A549 (cell line): ENCODE measurements at regions not wholly inside any gene's neighbourhood (a gene's known extent, or its start where the extent isn't known, plus 50 kb on each side); places are given as distances from the start of the nearest gene placed in this dataset.

Experiments used
- ATAC-seq, 2 experiments: fragments of 200-7000 bp in 1 of 2; fragments of >200 bp in 1 of 2; cut with Nextera tagmentation in 1 of 2; cut with Tn5 transposase in 1 of 2; 3 replicates each; pipeline versions ENCODE4 v1.8.0 to v1.9.1; 2018 to 2020; ENCODE audit warnings: mild to moderate bottlenecking in 1 of 2, moderate library complexity in 1 of 2
- CTCF ChIA-PET: fragments of 300-600 bp; sonication (Branson Sonifier 250); formaldehyde crosslinking; extraction: SDS; loops from one replicate; lab custom pipeline; 2021; ENCODE audit warnings: antibody characterized with exemption, inconsistent platforms; lab: Yijun Ruan, JAX
- POLR2A ChIA-PET: fragments of 350-600 bp; formaldehyde crosslinking; extraction: SDS; loops from one replicate; lab custom pipeline; 2021; ENCODE audit warnings: antibody characterized with exemption, inconsistent platforms; lab: Yijun Ruan, JAX
- DNase-seq, 2 experiments: peaks; one replicate each; pipeline versions ENCODE4 v3.0.0 to v3.0.0-alpha.2; 2011 to 2016; ENCODE audit warnings: low read depth in 1 of 2, low spot score in 1 of 2
- FAIRE-seq: peaks from 2 replicates; lab custom pipeline; 2011; peaks lifted over from hg19 to GRCh38; lab: Jason Lieb, UNC
- H3K27ac ChIP-seq, 2 experiments: fragments of >200 bp; sonication (Bioruptor Twin); formaldehyde crosslinking; 3 replicates each; pipeline ENCODE4 v1.5.1; 2016 to 2017
- H3K4me1 ChIP-seq: fragments of >200 bp; sonication (Bioruptor Twin); formaldehyde crosslinking; 3 replicates; pipeline ENCODE4 v1.6.1; 2016
- H3K4me2 ChIP-seq: fragments of >200 bp; sonication (Bioruptor Twin); formaldehyde crosslinking; 3 replicates; pipeline ENCODE4 v1.6.1; 2016
- H3K4me3 ChIP-seq: fragments of >200 bp; sonication (Bioruptor Twin); formaldehyde crosslinking; 3 replicates; pipeline ENCODE4 v1.5.1; 2016
- H3K9me3 ChIP-seq: fragments of >200 bp; sonication (Bioruptor Twin); formaldehyde crosslinking; 3 replicates; pipeline ENCODE4 v1.6.1; 2016
- ATOH8 ChIP-seq: fragments of 250-450 bp; sonication (Bioruptor Pico); IDR thresholded peaks from 2 replicates; pipeline ENCODE4 v1.5.0; 2020; ENCODE audit warnings: low read depth, mild to moderate bottlenecking, moderate library complexity
- BHLHE40 ChIP-seq: IDR thresholded peaks from 2 replicates; pipeline ENCODE4 v1.6.1; 2012; ENCODE audit warnings: low read depth, low read length, inconsistent platforms
- CBX8 ChIP-seq: fragments of 200-600 bp; sonication (generic); IDR thresholded peaks from 2 replicates; pipeline ENCODE4 v1.6.1; 2016
- CHD2 ChIP-seq: fragments of 150-350 bp; IDR thresholded peaks from 2 replicates; pipeline ENCODE4 v1.6.1; 2014; ENCODE audit warnings: low read length; ENCODE audit not compliant: partially characterized antibody
- E2F6 ChIP-seq: IDR thresholded peaks from 2 replicates; pipeline ENCODE4 v1.6.1; 2012; ENCODE audit warnings: low read depth, borderline replicate concordance
- EP300 ChIP-seq, 2 experiments: fragments of >200 bp; sonication (Bioruptor Twin); formaldehyde crosslinking; IDR thresholded peaks; 2 replicates in 1 of 2; 3 replicates in 1 of 2; pipeline ENCODE4 v1.6.1; 2016 to 2017
- ESRRA ChIP-seq: fragments of 150-350 bp; IDR thresholded peaks from 2 replicates; pipeline ENCODE4 v1.6.1; 2014; ENCODE audit warnings: mild to moderate bottlenecking, low read length, borderline replicate concordance
- GATA3 ChIP-seq: IDR thresholded peaks from 2 replicates; pipeline ENCODE4 v1.6.1; 2012; ENCODE audit warnings: borderline replicate concordance
- HEYL ChIP-seq: fragments of 250-450 bp; sonication (Bioruptor Pico); IDR thresholded peaks from 2 replicates; pipeline ENCODE4 v1.8.0; 2021; ENCODE audit warnings: mild to moderate bottlenecking, moderate library complexity
- HOXA7 ChIP-seq: fragments of 250-450 bp; sonication (Bioruptor Pico); IDR thresholded peaks from 2 replicates; pipeline ENCODE4 v1.5.0; 2020; ENCODE audit warnings: mild to moderate bottlenecking, moderate library complexity
- HOXB13 ChIP-seq: fragments of 250-450 bp; sonication (Bioruptor Pico); IDR thresholded peaks from 2 replicates; pipeline ENCODE4 v1.5.0; 2020; ENCODE audit warnings: low read depth, mild to moderate bottlenecking, moderate library complexity
- HOXB5 ChIP-seq: fragments of 250-450 bp; sonication (Bioruptor Pico); IDR thresholded peaks from 2 replicates; pipeline ENCODE4 v1.5.0; 2020; ENCODE audit warnings: mild to moderate bottlenecking, moderate library complexity
- JUNB ChIP-seq: fragments of >200 bp; sonication (Bioruptor Twin); formaldehyde crosslinking; IDR thresholded peaks from 2 replicates; pipeline ENCODE4 v1.6.1; 2016
- MAX ChIP-seq: IDR thresholded peaks from 2 replicates; pipeline ENCODE4 v1.6.1; 2012
- MAZ ChIP-seq: fragments of 150-350 bp; IDR thresholded peaks from 2 replicates; pipeline ENCODE4 v1.6.1; 2014; ENCODE audit warnings: antibody characterized with exemption, low read depth, low read length, borderline replicate concordance
- NFE2L2 ChIP-seq: fragments of 150-350 bp; conservative IDR thresholded peaks from 2 replicates; pipeline ENCODE4 v1.6.1; 2014; ENCODE audit warnings: low read length
- NPAS2 ChIP-seq: fragments of 250-450 bp; sonication (Bioruptor Pico); IDR thresholded peaks from 2 replicates; pipeline ENCODE4 v1.8.0; 2022; ENCODE audit warnings: mild to moderate bottlenecking, moderate library complexity, borderline replicate concordance
- PBX3 ChIP-seq: IDR thresholded peaks from 2 replicates; pipeline ENCODE4 v1.6.1; 2012
- PHF8 ChIP-seq: fragments of 200-600 bp; sonication (generic); IDR thresholded peaks from 2 replicates; pipeline ENCODE4 v1.6.1; 2016; ENCODE audit warnings: low read depth, mild to moderate bottlenecking, antibody characterized with exemption, moderate library complexity, borderline replicate concordance
- POLR2A ChIP-seq: IDR thresholded peaks from 2 replicates; pipeline ENCODE4 v1.6.1; 2012; ENCODE audit warnings: mild to moderate bottlenecking, low read length
- RCOR1 ChIP-seq: fragments of 150-350 bp; IDR thresholded peaks from 2 replicates; pipeline ENCODE4 v1.6.1; 2014; ENCODE audit warnings: antibody characterized with exemption, low read length, low read depth
- REST ChIP-seq: fragments of 200-600 bp; sonication (generic); IDR thresholded peaks from 2 replicates; pipeline ENCODE4 v1.6.1; 2016; ENCODE audit warnings: antibody characterized with exemption, mild to moderate bottlenecking, moderate library complexity
- RFX5 ChIP-seq: fragments of 450-650 bp; IDR thresholded peaks from 2 replicates; pipeline ENCODE4 v1.7.1; 2014; ENCODE audit warnings: antibody characterized with exemption, mild to moderate bottlenecking, moderate library complexity
- SREBF2 ChIP-seq: fragments of 450-650 bp; IDR thresholded peaks from 2 replicates; pipeline ENCODE4 v1.6.1; 2014; ENCODE audit warnings: mild to moderate bottlenecking, moderate library complexity
- TP53 ChIP-seq: fragments of 250-450 bp; sonication (Bioruptor Pico); IDR thresholded peaks from 2 replicates; pipeline ENCODE4 v1.5.0; 2021; ENCODE audit warnings: mild to moderate bottlenecking, moderate library complexity
- USF2 ChIP-seq: fragments of 450-650 bp; IDR thresholded peaks from 2 replicates; pipeline ENCODE4 v1.6.1; 2014; ENCODE audit warnings: antibody characterized with exemption
- ZNF302 ChIP-seq: fragments of 250-450 bp; sonication (Bioruptor Pico); IDR thresholded peaks from 2 replicates; pipeline ENCODE4 v1.9.0; 2021; ENCODE audit warnings: inconsistent platforms, mild to moderate bottlenecking, moderate library complexity
- WGBS: methylation state at CpG from one replicate; pipeline ENCODE4 v1.1.6; 2017; ENCODE audit errors: missing lambda C conversion rate; 5-methylcytosine and 5-hydroxymethylcytosine counted together

GRCh38 chr2:117702098-117702497 lies 112.4 kb upstream of the DDX18 start:
- DNase-seq (no peak), FAIRE-seq (no peak), ATAC-seq (no peak)
- 24% methylated on average over 2 of the region's 2 CpGs for WGBS
- no peaks in the 10 kb centered on the region for H3K4me1 ChIP-seq
- CTCF ChIA-PET: interaction anchor here (0.6 kb wide), 1 partner anchor 9 kb away, joined by 3 read pairs; no protein-coding TSS in a partner anchor
- H3K9me3 ChIP-seq: no peaks in the 10 kb centered on the region
- H3K4me2 ChIP-seq: no peak overlapping the region
- H3K4me3 ChIP-seq: no peak overlapping the region
- no peak overlapping the region for H3K27ac ChIP-seq
- POLR2A ChIA-PET: no interaction called here
- TF ChIP-seq PHF8 (no peak), POLR2A (no peak), RFX5 (no peak), HOXB5 (CRISPR knock-in tag) (no peak), ZNF302 (CRISPR knock-in tag) (no peak), HOXA7 (no peak), EP300 (IDR thresholded peaks at IDR 0.05) (no peak), PBX3 (no peak), SREBF2 (no peak), MAX (no peak), RCOR1 (no peak), GATA3 (no peak), CHD2 (no peak), NPAS2 (CRISPR knock-in tag) (no peak), ESRRA (no peak), MAZ (no peak)

GRCh38 chr2:117703858-117704257 lies 110.6 kb upstream of the DDX18 start:
- ChIA-PET POLR2A (no interaction called here), CTCF (no interaction called here)
- no peaks in the 10 kb centered on the region for H3K9me3 ChIP-seq
- H3K4me1 ChIP-seq: no peaks in the 10 kb centered on the region
- no peak overlapping the region for H3K4me3 ChIP-seq
- 19% methylated on average over 7 of the region's 7 CpGs for WGBS
- no peak overlapping the region for H3K4me2 ChIP-seq
- FAIRE-seq (no peak), ATAC-seq (no peak), DNase-seq (no peak)
- H3K27ac ChIP-seq: no peak overlapping the region
- TF ChIP-seq HEYL (CRISPR knock-in tag): no peak
- TF ChIP-seq SREBF2: no peak
- TF ChIP-seq POLR2A: no peak
- TF ChIP-seq CBX8: no peak
- no peak for TF ChIP-seq BHLHE40
- no peak for TF ChIP-seq E2F6
- TF ChIP-seq PBX3: no peak
- TF ChIP-seq REST: no peak
- no peak for TF ChIP-seq TP53
- TF ChIP-seq NFE2L2: no peak
- no peak for TF ChIP-seq MAZ
- TF ChIP-seq JUNB: no peak
- no peak for TF ChIP-seq USF2
- no peak for TF ChIP-seq HOXB13 (CRISPR knock-in tag)
- TF ChIP-seq ATOH8 (CRISPR knock-in tag): no peak
